ENCODE measurements at regions not wholly inside any gene's neighbourhood (a gene's known extent, or its start where the extent isn't known, plus 50 kb on each side); places are given as distances from the start of the nearest gene placed in this dataset.

DNA sequence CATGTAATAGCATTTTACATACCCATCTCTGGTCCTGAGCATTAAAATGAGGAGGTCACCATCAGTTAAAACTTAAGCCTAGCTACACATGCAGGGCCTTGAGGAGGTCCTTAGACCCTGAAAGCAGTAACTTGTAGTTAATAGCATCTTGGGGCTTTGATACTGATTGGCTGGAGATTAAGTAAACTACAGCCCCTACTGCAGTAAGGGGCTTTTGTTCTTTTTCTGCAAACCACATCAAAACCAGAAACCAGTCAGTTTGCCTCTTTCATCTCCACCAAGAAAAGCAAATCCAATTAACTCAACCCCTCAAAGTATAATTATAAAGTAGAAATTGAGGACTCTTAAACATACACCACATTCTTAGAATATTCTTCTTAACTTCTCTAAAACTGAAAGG, 622.7 kb downstream of the ZPLD1 start:
- Histone ChIP-seq H3K4me1 (ENCODE audit: control insufficient read depth in 1 of 2, insufficient read depth in 2 of 2, low read length in 2 of 2) (peaks cover 16 to 25% of the 10 kb centered on the region in 2 donors), H3K36me3 (ENCODE audit: control insufficient read depth in 1 of 2, insufficient read depth in 2 of 2, low read length in 2 of 2) (no peaks in the 10 kb centered on the region), H3K4me3 (ENCODE audit: low read depth in 1 of 2, low read length in 2 of 2) (no peak overlapping the region), H3K9me3 (ENCODE audit: control insufficient read depth in 1 of 2, low read length in 2 of 2) (no peaks in the 10 kb centered on the region), H3K9ac (ENCODE audit: low read depth in 1 of 2, low read length in 2 of 2) (no peak overlapping the region), H3K27me3 (ENCODE audit: control insufficient read depth in 1 of 2, insufficient read depth in 2 of 2, low read length in 2 of 2) (no peaks in the 10 kb centered on the region), H3K27ac (ENCODE audit: low read depth, low read length) (no peak overlapping the region)

DNA sequence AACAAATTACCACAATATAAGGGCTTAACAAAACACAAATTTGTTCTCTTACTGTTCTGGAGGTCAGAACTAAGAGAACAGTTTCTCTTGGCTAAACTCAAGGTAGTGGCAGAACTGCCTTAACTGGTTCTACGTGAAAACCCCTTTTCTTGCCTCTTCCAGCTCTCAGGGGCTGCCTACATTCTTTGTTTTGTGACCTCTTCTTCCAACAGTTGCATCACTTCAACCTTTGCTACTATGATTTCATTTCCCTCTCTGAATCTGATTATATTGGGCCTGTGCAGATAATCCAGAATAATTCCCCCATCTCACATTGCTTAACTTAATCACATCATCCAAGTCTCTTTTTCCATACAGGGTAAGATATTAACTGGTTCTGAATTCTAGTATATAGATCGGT, 624.6 kb downstream of the ZPLD1 start:
- H3K4me1 ChIP-seq (ENCODE audit: control insufficient read depth in 1 of 2, insufficient read depth in 2 of 2, low read length in 2 of 2) = peaks cover 10 to 15% of the 10 kb centered on the region in 2 donors
- no peak overlapping the region for H3K4me3 ChIP-seq (ENCODE audit: low read depth in 1 of 2, low read length in 2 of 2)
- no peaks in the 10 kb centered on the region for H3K9me3 ChIP-seq (ENCODE audit: control insufficient read depth in 1 of 2, low read length in 2 of 2)
- no peaks in the 10 kb centered on the region for H3K36me3 ChIP-seq (ENCODE audit: control insufficient read depth in 1 of 2, insufficient read depth in 2 of 2, low read length in 2 of 2)
- no peaks in the 10 kb centered on the region for H3K27me3 ChIP-seq (ENCODE audit: control insufficient read depth in 1 of 2, insufficient read depth in 2 of 2, low read length in 2 of 2)
- no peak overlapping the region for H3K9ac ChIP-seq (ENCODE audit: low read depth in 1 of 2, low read length in 2 of 2)
- H3K27ac ChIP-seq (ENCODE audit: low read depth, low read length) = no peak overlapping the region

DNA sequence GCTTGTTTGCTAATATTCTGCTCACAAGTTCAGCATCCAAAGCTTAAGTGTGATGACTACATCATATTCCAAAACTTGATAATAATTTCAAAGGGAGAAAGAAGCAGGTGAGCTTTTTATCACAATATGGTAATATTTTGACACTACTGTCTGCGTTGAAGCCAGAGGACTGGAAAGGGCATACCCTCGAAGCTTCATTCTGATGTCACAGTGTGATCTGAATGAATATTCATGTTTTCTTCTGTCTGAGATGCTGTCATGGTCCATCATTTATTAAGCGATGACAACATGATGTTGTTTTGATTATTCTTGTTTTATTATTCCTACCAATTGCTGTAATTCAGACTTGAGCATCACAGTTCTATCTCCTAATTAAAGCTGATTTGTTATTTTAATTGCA, 625.4 kb downstream of the ZPLD1 start:
- H3K27me3 ChIP-seq (ENCODE audit: control insufficient read depth in 1 of 2, insufficient read depth in 2 of 2, low read length in 2 of 2) = no peaks in the 10 kb centered on the region
- H3K4me3 ChIP-seq (ENCODE audit: low read depth in 1 of 2, low read length in 2 of 2) = no peak overlapping the region
- no peak overlapping the region for H3K27ac ChIP-seq (ENCODE audit: low read depth, low read length)
- no peaks in the 10 kb centered on the region for H3K36me3 ChIP-seq (ENCODE audit: control insufficient read depth in 1 of 2, insufficient read depth in 2 of 2, low read length in 2 of 2)
- H3K9me3 ChIP-seq (ENCODE audit: control insufficient read depth in 1 of 2, low read length in 2 of 2) = no peaks in the 10 kb centered on the region
- no peak overlapping the region for H3K9ac ChIP-seq (ENCODE audit: low read depth in 1 of 2, low read length in 2 of 2)
- peaks cover 10 to 15% of the 10 kb centered on the region in 2 donors for H3K4me1 ChIP-seq (ENCODE audit: control insufficient read depth in 1 of 2, insufficient read depth in 2 of 2, low read length in 2 of 2)

DNA sequence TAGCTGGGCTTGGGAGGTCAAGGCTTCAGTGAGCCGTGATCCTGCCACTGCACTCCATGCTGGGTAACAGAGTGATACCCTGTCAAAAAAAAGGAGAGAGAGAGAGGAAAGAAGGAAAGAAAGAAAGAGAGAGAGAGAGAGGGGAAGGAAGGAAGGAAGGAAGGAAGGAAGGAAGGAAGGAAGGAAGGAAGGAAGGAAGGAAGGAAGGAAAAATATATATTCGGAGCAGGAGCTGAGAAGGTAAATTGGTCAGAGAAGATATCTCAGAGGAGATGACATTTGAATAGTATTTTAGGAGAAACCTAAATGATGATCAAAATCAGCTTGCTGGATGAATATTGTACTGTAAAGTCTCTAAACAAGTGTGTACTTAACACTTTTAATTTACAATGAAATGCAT, 633.1 kb downstream of the ZPLD1 start:
- Histone ChIP-seq H3K4me3 (ENCODE audit: low read depth in 1 of 2, low read length in 2 of 2) (no peak overlapping the region), H3K27ac (ENCODE audit: low read depth, low read length) (no peak overlapping the region), H3K27me3 (ENCODE audit: control insufficient read depth in 1 of 2, insufficient read depth in 2 of 2, low read length in 2 of 2) (no peaks in the 10 kb centered on the region), H3K9ac (ENCODE audit: low read depth in 1 of 2, low read length in 2 of 2) (no peak overlapping the region), H3K36me3 (ENCODE audit: control insufficient read depth in 1 of 2, insufficient read depth in 2 of 2, low read length in 2 of 2) (no peaks in the 10 kb centered on the region), H3K4me1 (ENCODE audit: control insufficient read depth in 1 of 2, insufficient read depth in 2 of 2, low read length in 2 of 2) (no peaks in the 10 kb centered on the region), H3K9me3 (ENCODE audit: control insufficient read depth in 1 of 2, low read length in 2 of 2) (no peaks in the 10 kb centered on the region)

DNA sequence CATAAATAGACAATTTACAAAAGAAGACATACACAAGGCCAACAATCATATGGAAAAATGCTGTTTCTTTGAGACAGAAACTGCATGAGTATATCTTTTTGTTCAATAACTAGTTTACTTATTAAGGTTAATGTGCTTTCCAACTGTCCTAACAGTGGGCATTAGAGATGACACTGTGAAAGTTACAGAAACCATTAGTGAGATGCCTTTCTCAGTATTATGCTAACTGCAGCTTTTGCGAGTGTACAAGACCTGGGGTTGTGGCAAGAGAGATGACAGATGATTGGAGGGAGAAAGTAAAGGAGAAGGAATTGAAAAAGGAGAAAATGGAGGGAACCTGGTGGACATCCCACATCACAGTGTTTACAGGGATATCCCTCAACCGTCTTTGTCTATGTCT, 640.5 kb downstream of the ZPLD1 start:
- Histone ChIP-seq H3K9me3 (ENCODE audit: control insufficient read depth in 1 of 2, low read length in 2 of 2) (no peaks in the 10 kb centered on the region), H3K27ac (ENCODE audit: low read depth, low read length) (no peak overlapping the region), H3K9ac (ENCODE audit: low read depth in 1 of 2, low read length in 2 of 2) (no peak overlapping the region), H3K4me3 (ENCODE audit: low read depth in 1 of 2, low read length in 2 of 2) (no peak overlapping the region), H3K4me1 (ENCODE audit: control insufficient read depth in 1 of 2, insufficient read depth in 2 of 2, low read length in 2 of 2) (no peaks in the 10 kb centered on the region), H3K27me3 (ENCODE audit: control insufficient read depth in 1 of 2, insufficient read depth in 2 of 2, low read length in 2 of 2) (no peaks in the 10 kb centered on the region), H3K36me3 (ENCODE audit: control insufficient read depth in 1 of 2, insufficient read depth in 2 of 2, low read length in 2 of 2) (no peaks in the 10 kb centered on the region)

DNA sequence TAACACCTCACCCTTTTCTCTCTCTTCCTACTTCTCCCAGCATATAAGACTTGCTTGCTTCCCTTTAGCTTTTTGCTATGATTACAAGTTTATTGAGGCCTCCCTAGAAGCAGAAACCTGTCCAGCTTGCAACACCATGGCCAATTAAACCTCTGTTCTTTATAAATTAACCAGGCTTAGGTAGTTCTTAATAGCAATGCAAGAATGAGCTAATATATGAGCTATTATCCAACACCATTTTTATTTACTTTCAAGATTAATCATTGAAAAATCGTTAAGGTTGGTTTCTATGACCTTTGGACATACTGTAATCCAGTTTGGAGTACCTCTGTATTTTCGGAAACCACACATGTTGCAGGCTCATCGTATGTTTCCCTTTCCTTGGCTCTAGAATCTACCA, 643.1 kb downstream of the ZPLD1 start:
- Histone ChIP-seq H3K36me3 (ENCODE audit: control insufficient read depth in 1 of 2, insufficient read depth in 2 of 2, low read length in 2 of 2) (no peaks in the 10 kb centered on the region), H3K4me3 (ENCODE audit: low read depth in 1 of 2, low read length in 2 of 2) (peak overlapping the region in 1 of 2 donors; percentile 13), H3K9ac (ENCODE audit: low read depth in 1 of 2, low read length in 2 of 2) (no peak overlapping the region), H3K27me3 (ENCODE audit: control insufficient read depth in 1 of 2, insufficient read depth in 2 of 2, low read length in 2 of 2) (no peaks in the 10 kb centered on the region), H3K4me1 (ENCODE audit: control insufficient read depth in 1 of 2, insufficient read depth in 2 of 2, low read length in 2 of 2) (no peaks in the 10 kb centered on the region), H3K9me3 (ENCODE audit: control insufficient read depth in 1 of 2, low read length in 2 of 2) (no peaks in the 10 kb centered on the region), H3K27ac (ENCODE audit: low read depth, low read length) (no peak overlapping the region)

DNA sequence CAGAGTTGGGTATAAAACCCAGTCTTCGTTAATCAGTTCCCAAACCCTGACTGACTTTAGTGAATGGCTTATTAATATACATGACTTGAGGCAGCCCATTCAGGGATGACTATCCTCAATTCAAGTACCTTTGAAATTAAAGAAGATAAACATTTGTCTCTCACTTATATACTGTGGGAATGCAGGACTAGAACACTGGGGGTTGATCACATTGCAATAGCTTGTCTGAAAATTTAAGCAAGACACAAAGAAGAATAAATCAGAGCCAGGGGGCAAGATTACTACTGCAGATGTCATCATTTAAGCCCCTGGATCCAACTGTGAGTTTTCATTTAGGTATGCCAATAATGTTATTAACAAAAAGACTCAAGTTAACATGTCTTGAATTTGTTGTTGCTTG, 647.7 kb downstream of the ZPLD1 start:
- Histone ChIP-seq H3K27ac (ENCODE audit: low read depth, low read length) (no peak overlapping the region), H3K36me3 (ENCODE audit: control insufficient read depth in 1 of 2, insufficient read depth in 2 of 2, low read length in 2 of 2) (no peaks in the 10 kb centered on the region), H3K4me3 (ENCODE audit: low read depth in 1 of 2, low read length in 2 of 2) (no peak overlapping the region), H3K27me3 (ENCODE audit: control insufficient read depth in 1 of 2, insufficient read depth in 2 of 2, low read length in 2 of 2) (no peaks in the 10 kb centered on the region), H3K9me3 (ENCODE audit: control insufficient read depth in 1 of 2, low read length in 2 of 2) (no peaks in the 10 kb centered on the region), H3K9ac (ENCODE audit: low read depth in 1 of 2, low read length in 2 of 2) (no peak overlapping the region), H3K4me1 (ENCODE audit: control insufficient read depth in 1 of 2, insufficient read depth in 2 of 2, low read length in 2 of 2) (peaks cover 10 to 15% of the 10 kb centered on the region in 2 donors)

DNA sequence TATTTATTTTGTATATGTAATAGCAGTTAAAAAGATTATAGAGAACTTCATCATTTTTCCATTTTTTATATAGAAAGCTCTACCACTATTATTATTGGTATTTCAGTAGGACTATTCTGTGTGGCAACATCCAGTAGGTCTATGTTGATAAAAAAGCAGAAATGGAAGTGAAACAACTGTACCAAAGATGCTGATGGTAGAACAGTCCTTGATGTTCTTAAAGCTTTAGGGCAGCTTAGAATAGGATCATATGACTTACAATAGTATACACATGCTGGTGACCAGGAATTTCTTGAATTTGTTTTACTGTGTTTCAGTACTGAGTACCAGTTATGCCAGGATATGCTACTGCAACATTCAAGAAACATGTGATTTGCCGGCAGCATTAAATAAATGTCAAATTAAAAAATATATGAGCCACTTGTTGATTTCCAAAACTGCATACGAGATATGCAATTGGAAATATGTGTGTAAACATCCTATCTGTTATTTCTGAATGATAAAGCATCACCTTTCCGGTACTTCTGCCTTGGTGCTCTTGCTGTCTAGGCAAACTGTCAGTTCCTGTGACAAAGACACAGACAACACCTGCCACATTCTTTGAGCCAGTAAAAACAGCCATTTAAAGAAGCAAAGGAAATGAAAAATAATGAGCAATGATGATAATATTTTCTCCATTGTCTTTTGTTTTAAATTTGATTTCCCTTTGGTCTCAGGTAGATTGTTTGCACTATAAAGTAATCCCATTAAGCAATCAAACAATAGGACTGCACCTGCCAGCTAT, 649.2 kb downstream of the ZPLD1 start:
- Histone ChIP-seq H3K9ac (ENCODE audit: low read depth in 1 of 2, low read length in 2 of 2) (no peak overlapping the region), H3K9me3 (ENCODE audit: control insufficient read depth in 1 of 2, low read length in 2 of 2) (no peaks in the 10 kb centered on the region), H3K36me3 (ENCODE audit: control insufficient read depth in 1 of 2, insufficient read depth in 2 of 2, low read length in 2 of 2) (no peaks in the 10 kb centered on the region), H3K4me3 (ENCODE audit: low read depth in 1 of 2, low read length in 2 of 2) (no peak overlapping the region), H3K27me3 (ENCODE audit: control insufficient read depth in 1 of 2, insufficient read depth in 2 of 2, low read length in 2 of 2) (no peaks in the 10 kb centered on the region), H3K27ac (ENCODE audit: low read depth, low read length) (no peak overlapping the region), H3K4me1 (ENCODE audit: control insufficient read depth in 1 of 2, insufficient read depth in 2 of 2, low read length in 2 of 2) (peaks cover 10 to 15% of the 10 kb centered on the region in 2 donors)

DNA sequence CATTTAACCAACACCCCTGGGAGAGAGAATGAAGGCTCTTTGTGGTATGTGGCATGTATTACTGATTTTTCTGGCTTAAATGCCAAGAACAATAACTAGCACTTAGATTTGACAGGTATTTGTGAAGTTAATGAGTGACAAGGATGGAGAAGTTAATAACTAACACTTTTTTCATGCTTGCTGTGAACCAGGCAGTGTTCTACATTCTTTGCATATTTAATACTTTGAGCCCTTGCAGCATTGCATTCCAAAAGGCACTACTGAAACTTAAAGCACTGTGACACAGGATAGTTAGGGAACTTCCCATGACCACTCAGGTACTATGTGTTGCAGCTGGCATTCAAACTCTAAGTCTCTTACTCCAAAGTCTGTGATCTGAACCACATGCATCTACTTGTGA, 650.6 kb downstream of the ZPLD1 start:
- H3K4me1 ChIP-seq (ENCODE audit: control insufficient read depth in 1 of 2, insufficient read depth in 2 of 2, low read length in 2 of 2) = peaks cover 10 to 15% of the 10 kb centered on the region in 2 donors
- no peak overlapping the region for H3K27ac ChIP-seq (ENCODE audit: low read depth, low read length)
- no peak overlapping the region for H3K9ac ChIP-seq (ENCODE audit: low read depth in 1 of 2, low read length in 2 of 2)
- H3K4me3 ChIP-seq (ENCODE audit: low read depth in 1 of 2, low read length in 2 of 2) = no peak overlapping the region
- H3K9me3 ChIP-seq (ENCODE audit: control insufficient read depth in 1 of 2, low read length in 2 of 2) = no peaks in the 10 kb centered on the region
- no peaks in the 10 kb centered on the region for H3K27me3 ChIP-seq (ENCODE audit: control insufficient read depth in 1 of 2, insufficient read depth in 2 of 2, low read length in 2 of 2)
- H3K36me3 ChIP-seq (ENCODE audit: control insufficient read depth in 1 of 2, insufficient read depth in 2 of 2, low read length in 2 of 2) = no peaks in the 10 kb centered on the region

DNA sequence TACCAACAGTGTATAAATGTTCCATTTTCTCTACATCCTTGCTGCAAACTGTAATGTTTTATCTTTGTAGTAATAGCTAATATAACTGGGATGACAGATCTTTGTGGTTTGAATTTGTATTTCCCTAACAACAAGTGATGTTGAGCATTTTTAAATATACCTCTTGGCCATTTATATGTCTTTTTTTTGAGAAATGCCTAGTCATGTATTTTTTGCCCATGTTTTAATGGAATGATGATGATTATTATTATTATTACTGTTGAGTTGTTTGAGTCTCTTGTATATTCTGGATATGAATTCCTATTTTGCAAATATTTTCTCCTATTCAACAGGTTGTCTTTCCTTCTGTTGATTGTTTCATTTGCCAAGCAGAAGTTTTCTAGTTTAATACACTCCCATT, 654.9 kb downstream of the ZPLD1 start:
- Histone ChIP-seq H3K27me3 (ENCODE audit: control insufficient read depth in 1 of 2, insufficient read depth in 2 of 2, low read length in 2 of 2) (no peaks in the 10 kb centered on the region), H3K27ac (ENCODE audit: low read depth, low read length) (no peak overlapping the region), H3K4me3 (ENCODE audit: low read depth in 1 of 2, low read length in 2 of 2) (no peak overlapping the region), H3K36me3 (ENCODE audit: control insufficient read depth in 1 of 2, insufficient read depth in 2 of 2, low read length in 2 of 2) (no peaks in the 10 kb centered on the region), H3K4me1 (ENCODE audit: control insufficient read depth in 1 of 2, insufficient read depth in 2 of 2, low read length in 2 of 2) (peaks cover 10 to 15% of the 10 kb centered on the region in 2 donors), H3K9ac (ENCODE audit: low read depth in 1 of 2, low read length in 2 of 2) (no peak overlapping the region), H3K9me3 (ENCODE audit: control insufficient read depth in 1 of 2, low read length in 2 of 2) (no peaks in the 10 kb centered on the region)
